ENCODE measurements at regions not wholly inside any gene's neighbourhood (a gene's known extent, or its start where the extent isn't known, plus 50 kb on each side); places are given as distances from the start of the nearest gene placed in this dataset.

GRCh38 chr10:28157379-28157778, 145.5 kb downstream of the MPP7 start (continued):
- TF ChIP-seq GABPA (IDR thresholded peaks at IDR 0.05; ENCODE audit: low read depth) (no peak), POLR2AphosphoS5 (IDR thresholded peaks at IDR 0.05; ENCODE audit: low read depth, low read length) (no peak), USF2 (IDR thresholded peaks at IDR 0.05; ENCODE audit: borderline replicate concordance, low read depth, low read length) (no peak), EZH2phosphoT487 (IDR thresholded peaks at IDR 0.05; ENCODE audit: borderline replicate concordance, low read depth) (no peak), SMC3 (IDR thresholded peaks at IDR 0.05; ENCODE audit: low read depth, low read length) (no peak), JUND (IDR thresholded peaks at IDR 0.05) (no peak), RFX5 (IDR thresholded peaks at IDR 0.05; ENCODE audit: low read length) (no peak), ELF1 (IDR thresholded peaks at IDR 0.05) (no peak)

GRCh38 chr10:28155726-28156125, 147.1 kb downstream of the MPP7 start:
- Histone ChIP-seq H2AFZ (ENCODE audit: low read depth) (no peak overlapping the region), H3K27ac (ENCODE audit: low read depth in 2 of 2, low read length in 1 of 2) (no peak overlapping the region), H3K36me3 (replicated peaks in 1 of 2; ENCODE audit: control insufficient read depth in 1 of 2, insufficient read depth in 2 of 2, low read length in 1 of 2) (no peaks in the 10 kb centered on the region), H3K79me2 (ENCODE audit: insufficient read depth) (no peaks in the 10 kb centered on the region), H3K4me3 (ENCODE audit: low read depth in 2 of 2, low read length in 1 of 2) (no peak overlapping the region), H3K27me3 (ENCODE audit: insufficient read depth) (peaks cover 11% of the 10 kb centered on the region; the same call in 1 of the 2 replicates), H3K4me1 (ENCODE audit: control insufficient read depth in 1 of 2, insufficient read depth in 2 of 2, low read depth in 1 of 2, low read length in 1 of 2) (no peaks in the 10 kb centered on the region), H3K4me2 (no peak overlapping the region), H3K9me2 (no peaks in the 10 kb centered on the region), H3K9me3 (no peaks in the 10 kb centered on the region), H3K9ac (no peak overlapping the region), H4K20me1 (ENCODE audit: insufficient read depth) (no peaks in the 10 kb centered on the region), H3F3A (replicated peaks; ENCODE audit: insufficient read depth) (no peaks in the 10 kb centered on the region)
- 0% methylated on average over 1 of the region's 1 CpG for WGBS (ENCODE audit: low lambda C conversion rate)
- ChIA-PET CTCF (no interaction called here), POLR2A (no interaction called here)
- no peak for TF ChIP-seq EP300 (IDR thresholded peaks at IDR 0.05; ENCODE audit: borderline replicate concordance in 1 of 2, low read depth in 1 of 2, low read length in 1 of 2)
- TF ChIP-seq PBX3 (IDR thresholded peaks at IDR 0.05) = no peak
- no peak for TF ChIP-seq TEAD4 (IDR thresholded peaks at IDR 0.05; ENCODE audit: borderline replicate concordance, insufficient read depth)
- no peak for TF ChIP-seq EZH2phosphoT487 (IDR thresholded peaks at IDR 0.05; ENCODE audit: borderline replicate concordance, low read depth)
- TF ChIP-seq POLR2AphosphoS5 (IDR thresholded peaks at IDR 0.05; ENCODE audit: low read depth, low read length) = no peak
- TF ChIP-seq USF1 (IDR thresholded peaks at IDR 0.05; ENCODE audit: borderline replicate concordance, low read depth) = no peak
- TF ChIP-seq YY1 (IDR thresholded peaks at IDR 0.05; ENCODE audit: low read depth) = no peak
- no peak for TF ChIP-seq GATA2 (CRISPR knock-in tag; IDR thresholded peaks at IDR 0.05)
- DNase-seq = no peak

GRCh38 chr10:28151636-28152035, 151.2 kb downstream of the MPP7 start:
- CTCF ChIA-PET = no interaction called here

More at GRCh38 chr10:28151636-28152035, 151.2 kb downstream of the MPP7 start:
- no peak overlapping the region for H3K4me3 ChIP-seq (ENCODE audit: low read depth in 2 of 2, low read length in 1 of 2)
- POLR2A ChIA-PET = no interaction called here
- TF ChIP-seq SMC3 (IDR thresholded peaks at IDR 0.05; ENCODE audit: low read depth, low read length) (no peak), GABPA (IDR thresholded peaks at IDR 0.05; ENCODE audit: low read depth) (no peak), NFIC (IDR thresholded peaks at IDR 0.05; ENCODE audit: borderline replicate concordance) (no peak), NRF1 (IDR thresholded peaks at IDR 0.05; ENCODE audit: low read depth, low read length) (no peak), RCOR1 (IDR thresholded peaks at IDR 0.05; ENCODE audit: low read length) (no peak), USF2 (IDR thresholded peaks at IDR 0.05; ENCODE audit: borderline replicate concordance, low read depth, low read length) (no peak), RFX5 (IDR thresholded peaks at IDR 0.05; ENCODE audit: low read length) (no peak), FOSL2 (IDR thresholded peaks at IDR 0.05; ENCODE audit: borderline replicate concordance, low read depth) (no peak), TEAD4 (IDR thresholded peaks at IDR 0.05; ENCODE audit: borderline replicate concordance, insufficient read depth) (no peak), POLR2AphosphoS5 (IDR thresholded peaks at IDR 0.05; ENCODE audit: low read depth, low read length) (no peak)
- DNase-seq = no peak
- H3K4me2 ChIP-seq = no peak overlapping the region
- no peaks in the 10 kb centered on the region for H3K9me3 ChIP-seq
- H3K79me2 ChIP-seq (ENCODE audit: insufficient read depth) = no peaks in the 10 kb centered on the region
- H3K4me1 ChIP-seq (ENCODE audit: control insufficient read depth in 1 of 2, insufficient read depth in 2 of 2, low read depth in 1 of 2, low read length in 1 of 2) = no peaks in the 10 kb centered on the region
- WGBS (ENCODE audit: low lambda C conversion rate) = 2% methylated on average over 3 of the region's 3 CpGs
- H3F3A ChIP-seq (replicated peaks; ENCODE audit: insufficient read depth) = no peaks in the 10 kb centered on the region
- no peaks in the 10 kb centered on the region for H3K9me2 ChIP-seq
- no peak overlapping the region for H2AFZ ChIP-seq (ENCODE audit: low read depth)
- no peak overlapping the region for H3K27ac ChIP-seq (ENCODE audit: low read depth in 2 of 2, low read length in 1 of 2)
- peaks cover 3% of the 10 kb centered on the region; the same call in 1 of the 2 replicates for H3K27me3 ChIP-seq (ENCODE audit: insufficient read depth)
- no peaks in the 10 kb centered on the region for H4K20me1 ChIP-seq (ENCODE audit: insufficient read depth)
- H3K36me3 ChIP-seq (replicated peaks in 1 of 2; ENCODE audit: control insufficient read depth in 1 of 2, insufficient read depth in 2 of 2, low read length in 1 of 2) = no peaks in the 10 kb centered on the region
- H3K9ac ChIP-seq = no peak overlapping the region
